SK-N-SH (cell line): ENCODE measurements at regions not wholly inside any gene's neighbourhood (a gene's known extent, or its start where the extent isn't known, plus 50 kb on each side); places are given as distances from the start of the nearest gene placed in this dataset.

Experiments used
- CTCF ChIA-PET: fragments of 300-600, 350-600 bp; formaldehyde crosslinking; extraction: SDS; loops from one replicate; lab custom pipeline; 2021; lab: Yijun Ruan, JAX
- POLR2A ChIA-PET: fragments of 350-600 bp; sonication (Branson Sonifier 250); formaldehyde crosslinking; extraction: SDS; loops from one replicate; lab custom pipeline; 2020; ENCODE audit warnings: antibody characterized with exemption, inconsistent platforms; lab: Yijun Ruan, JAX
- DNase-seq: peaks from one replicate; pipeline ENCODE4 v3.0.0; 2012
- H2AFZ ChIP-seq: fragments of 200-600 bp; sonication (generic); 2 replicates; pipeline ENCODE4 v1.8.1; 2016; ENCODE audit warnings: antibody characterized with exemption, mild to moderate bottlenecking, low read depth
- H3F3A ChIP-seq: fragments of 200-600 bp; sonication (generic); replicated peaks from 2 replicates; pipeline ENCODE3; 2016; ENCODE audit warnings: antibody characterized with exemption, mild to moderate bottlenecking; ENCODE audit not compliant: insufficient read depth
- H3K27ac ChIP-seq, 2 experiments: fragments of 200-500 bp in 1 of 2; fragments of 200-600 bp in 1 of 2; sonication (Bioruptor generic) in 1 of 2; sonication (generic), shearing (Covaris generic) in 1 of 2; 2 replicates each; pipeline versions ENCODE4 v1.5.1 to v1.6.1; 2014 to 2016; ENCODE audit warnings: low read depth in 2 of 2, inconsistent platforms in 1 of 2, low read length in 1 of 2, mild to moderate bottlenecking in 1 of 2, mixed read lengths in 1 of 2
- H3K27me3 ChIP-seq: fragments of 200-600 bp; sonication (generic), shearing (Covaris generic); 2 replicates; pipeline ENCODE4 v1.6.1; 2016; ENCODE audit warnings: mixed run types; ENCODE audit not compliant: insufficient read depth
- H3K36me3 ChIP-seq, 2 experiments: fragments of 200-500 bp in 1 of 2; fragments of 200-600 bp in 1 of 2; sonication (Bioruptor generic) in 1 of 2; sonication (generic) in 1 of 2; replicated peaks in 1 of 2; 2 replicates each; pipeline versions ENCODE3 to v1.5.1; 2014 to 2016; ENCODE audit warnings: low read length in 1 of 2, mild to moderate bottlenecking in 1 of 2; ENCODE audit not compliant: insufficient read depth in 2 of 2, control insufficient read depth in 1 of 2
- H3K4me1 ChIP-seq, 2 experiments: fragments of 200-500 bp in 1 of 2; fragments of 200-600 bp in 1 of 2; sonication (Bioruptor generic) in 1 of 2; sonication (generic), shearing (Covaris generic) in 1 of 2; 2 replicates each; pipeline versions ENCODE4 v1.5.1 to v1.6.1; 2014 to 2016; ENCODE audit warnings: low read depth in 1 of 2, low read length in 1 of 2, mixed run types in 1 of 2; ENCODE audit not compliant: insufficient read depth in 2 of 2, control insufficient read depth in 1 of 2
- H3K4me2 ChIP-seq: fragments of 200-600 bp; sonication (generic), shearing (Covaris generic); 2 replicates; pipeline ENCODE4 v1.6.1; 2017; ENCODE audit warnings: mixed run types
- H3K4me3 ChIP-seq, 2 experiments: fragments of 200-500 bp in 1 of 2; fragments of 200-600 bp in 1 of 2; sonication (Bioruptor generic) in 1 of 2; sonication (generic), shearing (Covaris generic) in 1 of 2; 2 replicates each; pipeline versions ENCODE4 v1.5.1 to v1.8.1; 2014 to 2016; ENCODE audit warnings: low read depth in 2 of 2, inconsistent platforms in 1 of 2, low read length in 1 of 2, mild to moderate bottlenecking in 1 of 2, mixed read lengths in 1 of 2, moderate library complexity in 1 of 2
- H3K79me2 ChIP-seq: fragments of 200-600 bp; sonication (generic); 2 replicates; pipeline ENCODE4 v1.8.1; 2017; ENCODE audit warnings: mild to moderate bottlenecking; ENCODE audit not compliant: insufficient read depth
- H3K9ac ChIP-seq: fragments of 200-600 bp; sonication (generic); 2 replicates; pipeline ENCODE4 v1.6.1; 2017; ENCODE audit warnings: mixed run types
- H3K9me2 ChIP-seq: fragments of 200-600 bp; sonication (generic); 2 replicates; pipeline ENCODE4 v1.6.1; 2017; ENCODE audit warnings: mixed run types
- H3K9me3 ChIP-seq: fragments of 200-600 bp; sonication (generic); 2 replicates; pipeline ENCODE4 v1.6.1; 2017; ENCODE audit warnings: mixed run types, mild to moderate bottlenecking, moderate library complexity
- H4K20me1 ChIP-seq: fragments of 200-600 bp; sonication (generic); 2 replicates; pipeline ENCODE4 v1.6.1; 2017; ENCODE audit warnings: mild to moderate bottlenecking, mixed run types; ENCODE audit not compliant: insufficient read depth
- EZH2phosphoT487 ChIP-seq: fragments of 200-600 bp; sonication (generic); IDR thresholded peaks from 2 replicates; pipeline ENCODE4 v1.6.1; 2017; ENCODE audit warnings: low read depth, mixed run types, mild to moderate bottlenecking, antibody characterized with exemption, moderate library complexity, borderline replicate concordance
- FOXJ3 ChIP-seq: sonication (generic); formaldehyde crosslinking; IDR thresholded peaks from 2 replicates; pipeline ENCODE4 v1.5.1; 2020; ENCODE audit warnings: mild to moderate bottlenecking, missing genetic modification reagents
- GABPA ChIP-seq: IDR thresholded peaks from 2 replicates; pipeline ENCODE4 v1.4.0; 2012; ENCODE audit warnings: low read depth, mild to moderate bottlenecking
- IRF3 ChIP-seq: fragments of 150-350 bp; IDR thresholded peaks from 2 replicates; pipeline ENCODE4 v1.6.1; 2016; ENCODE audit warnings: mild to moderate bottlenecking, low read depth, low read length
- JUND ChIP-seq: IDR thresholded peaks from 2 replicates; pipeline ENCODE4 v1.4.0; 2012
- MXI1 ChIP-seq: IDR thresholded peaks from 2 replicates; pipeline ENCODE4 v1.6.1; 2012; ENCODE audit warnings: mild to moderate bottlenecking, low read depth, low read length, improper control_type of control experiment
- NFIC ChIP-seq: IDR thresholded peaks from 2 replicates; pipeline ENCODE4 v1.4.0; 2012; ENCODE audit warnings: borderline replicate concordance
- POLR2AphosphoS5 ChIP-seq: IDR thresholded peaks from 2 replicates; pipeline ENCODE4 v1.6.1; 2012; ENCODE audit warnings: low read depth, low read length
- RFX5 ChIP-seq: IDR thresholded peaks from 2 replicates; pipeline ENCODE4 v1.6.1; 2012; ENCODE audit warnings: mild to moderate bottlenecking, improper control_type of control experiment, low read length
- SMC3 ChIP-seq: IDR thresholded peaks from 2 replicates; pipeline ENCODE4 v1.6.1; 2012; ENCODE audit warnings: low read depth, low read length, improper control_type of control experiment
- USF1 ChIP-seq: IDR thresholded peaks from 2 replicates; pipeline ENCODE4 v1.4.0; 2012; ENCODE audit warnings: low read depth, borderline replicate concordance
- WGBS: methylation state at CpG from one replicate; pipeline ENCODE4 v1.1.6; 2017; ENCODE audit warnings: low lambda C conversion rate; 5-methylcytosine and 5-hydroxymethylcytosine counted together

DNA sequence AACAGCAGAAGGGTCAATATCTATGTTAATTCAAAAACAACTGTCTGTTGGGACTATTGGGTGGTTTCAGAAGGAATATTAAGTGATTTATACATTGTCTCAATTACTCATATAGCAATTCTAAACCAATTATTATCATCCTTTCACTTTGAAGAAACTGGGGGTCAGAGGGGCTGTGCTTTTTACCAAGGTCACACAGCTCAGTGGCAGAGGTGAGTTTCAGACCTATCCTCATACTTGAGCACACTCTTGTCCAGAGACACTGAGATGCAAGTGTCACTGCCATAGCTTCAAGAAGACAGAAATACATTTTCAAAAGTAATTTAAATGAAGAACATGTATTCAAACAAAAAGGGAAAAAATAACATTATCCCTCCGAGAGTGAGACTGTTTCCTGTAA is 195.3 kb downstream of the ARL4A start:
- H3K4me1 ChIP-seq, result no peaks in the 10 kb centered on the region
- no peak for DNase-seq
- WGBS, result 12% methylated on average over 1 of the region's 1 CpG
- no peaks in the 10 kb centered on the region for H3K36me3 ChIP-seq
- CTCF ChIA-PET, result interaction anchor here (1.1 kb wide), 1 partner anchor 9 kb away, joined by 4 read pairs; no protein-coding TSS in a partner anchor
- H4K20me1 ChIP-seq, result no peaks in the 10 kb centered on the region
- TF ChIP-seq NFIC, result no peak
- TF ChIP-seq IRF3, result no peak
- TF ChIP-seq GABPA, result no peak
- no peak for TF ChIP-seq USF1
- no peak for TF ChIP-seq EZH2phosphoT487
- H2AFZ ChIP-seq, result no peak overlapping the region
- H3K79me2 ChIP-seq, result no peaks in the 10 kb centered on the region
- H3K9me2 ChIP-seq, result no peaks in the 10 kb centered on the region
- POLR2A ChIA-PET, result no interaction called here
- peaks cover 8% of the 10 kb centered on the region; the same call in 1 of the 2 replicates for H3K27me3 ChIP-seq
- no peaks in the 10 kb centered on the region for H3K9me3 ChIP-seq
- no peaks in the 10 kb centered on the region for H3F3A ChIP-seq
- no peak overlapping the region for H3K9ac ChIP-seq
- no peak overlapping the region for H3K4me2 ChIP-seq
- no peak overlapping the region for H3K27ac ChIP-seq
- H3K4me3 ChIP-seq, result no peak overlapping the region

DNA sequence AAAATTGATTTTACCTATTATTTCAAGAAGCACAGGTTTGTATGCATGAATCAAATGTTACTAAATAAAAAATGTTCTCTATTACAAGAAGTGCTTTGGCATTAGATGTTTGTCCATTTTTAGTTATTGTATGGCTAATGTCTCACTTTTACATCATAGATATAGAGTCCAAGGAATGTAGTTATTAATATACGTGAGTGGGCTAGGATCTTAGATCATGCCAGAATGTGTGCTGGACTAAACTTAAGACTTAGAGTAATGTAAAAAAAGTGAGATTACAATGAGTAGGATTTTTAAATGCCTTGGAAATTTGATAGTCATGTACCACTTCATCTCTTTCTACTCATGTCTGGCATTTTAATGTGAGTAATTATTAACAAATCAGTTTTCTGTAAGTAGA is 196.6 kb downstream of the ARL4A start:
- no peaks in the 10 kb centered on the region for H3K36me3 ChIP-seq
- no peak overlapping the region for H3K4me2 ChIP-seq
- no peaks in the 10 kb centered on the region for H3K4me1 ChIP-seq
- WGBS, result 8% methylated on average over 1 of the region's 1 CpG
- no peak overlapping the region for H3K27ac ChIP-seq
- no peak for DNase-seq
- H3K9ac ChIP-seq, result no peak overlapping the region
- no peak for TF ChIP-seq POLR2AphosphoS5
- TF ChIP-seq JUND, result no peak
- TF ChIP-seq RFX5, result no peak
- no peak for TF ChIP-seq FOXJ3 (CRISPR knock-in tag)
- no peak for TF ChIP-seq NFIC
- no peak for TF ChIP-seq MXI1
- TF ChIP-seq SMC3, result no peak
- no peak overlapping the region for H2AFZ ChIP-seq
- H3K9me2 ChIP-seq, result no peaks in the 10 kb centered on the region
- H4K20me1 ChIP-seq, result no peaks in the 10 kb centered on the region
- H3K79me2 ChIP-seq, result no peaks in the 10 kb centered on the region
- no peaks in the 10 kb centered on the region for H3K9me3 ChIP-seq
- no peaks in the 10 kb centered on the region for H3F3A ChIP-seq
- CTCF ChIA-PET, result no interaction called here
- POLR2A ChIA-PET, result no interaction called here
- H3K27me3 ChIP-seq, result peaks cover 8% of the 10 kb centered on the region; the same call in 1 of the 2 replicates
- no peak overlapping the region for H3K4me3 ChIP-seq
